ENCODE measurements at regions not wholly inside any gene's neighbourhood (a gene's known extent, or its start where the extent isn't known, plus 50 kb on each side); places are given as distances from the start of the nearest gene placed in this dataset.

DNA sequence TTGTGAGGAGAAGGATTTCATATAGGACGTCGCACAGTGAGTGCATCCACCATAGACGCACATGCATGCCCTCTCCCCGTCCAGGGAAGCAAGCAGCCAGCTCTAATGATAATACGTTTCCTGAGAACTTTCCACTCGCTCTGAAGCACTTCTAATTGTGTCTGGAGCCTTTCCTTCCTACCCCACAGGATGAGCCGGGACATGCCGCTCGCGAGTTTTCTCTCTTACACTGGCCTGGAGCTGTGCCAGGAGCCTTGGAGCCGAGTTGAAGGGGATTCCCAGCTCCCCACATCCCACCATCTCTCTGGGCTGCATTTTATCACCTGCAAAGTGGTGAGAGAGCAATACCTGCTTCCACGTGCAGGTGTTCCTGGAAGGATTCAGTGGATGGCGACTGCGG is 368.1 kb downstream of the C16orf95 start:
- Histone ChIP-seq H3K4me1 (no peaks in the 10 kb centered on the region), H3K9me3 (no peaks in the 10 kb centered on the region), H3K4me3 (no peak overlapping the region), H3K27ac (no peak overlapping the region), H3K27me3 (no peaks in the 10 kb centered on the region), H3K36me3 (no peaks in the 10 kb centered on the region)
- intact Hi-C loops (cut with DNase I): no loop called here
- DNase-seq (ENCODE audit: extremely low spot score in 2 of 2): no peak
- TF ChIP-seq POLR2AphosphoS5 (IDR thresholded peaks at IDR 0.05; ENCODE audit: insufficient read depth in 1 of 2, low read depth in 1 of 2) (no peak), POLR2A (IDR thresholded peaks at IDR 0.05) (no peak)
- TF ChIP-seq, protein P1, sequence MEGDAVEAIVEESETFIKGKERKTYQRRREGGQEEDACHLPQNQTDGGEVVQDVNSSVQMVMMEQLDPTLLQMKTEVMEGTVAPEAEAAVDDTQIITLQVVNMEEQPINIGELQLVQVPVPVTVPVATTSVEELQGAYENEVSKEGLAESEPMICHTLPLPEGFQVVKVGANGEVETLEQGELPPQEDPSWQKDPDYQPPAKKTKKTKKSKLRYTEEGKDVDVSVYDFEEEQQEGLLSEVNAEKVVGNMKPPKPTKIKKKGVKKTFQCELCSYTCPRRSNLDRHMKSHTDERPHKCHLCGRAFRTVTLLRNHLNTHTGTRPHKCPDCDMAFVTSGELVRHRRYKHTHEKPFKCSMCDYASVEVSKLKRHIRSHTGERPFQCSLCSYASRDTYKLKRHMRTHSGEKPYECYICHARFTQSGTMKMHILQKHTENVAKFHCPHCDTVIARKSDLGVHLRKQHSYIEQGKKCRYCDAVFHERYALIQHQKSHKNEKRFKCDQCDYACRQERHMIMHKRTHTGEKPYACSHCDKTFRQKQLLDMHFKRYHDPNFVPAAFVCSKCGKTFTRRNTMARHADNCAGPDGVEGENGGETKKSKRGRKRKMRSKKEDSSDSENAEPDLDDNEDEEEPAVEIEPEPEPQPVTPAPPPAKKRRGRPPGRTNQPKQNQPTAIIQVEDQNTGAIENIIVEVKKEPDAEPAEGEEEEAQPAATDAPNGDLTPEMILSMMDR (IDR thresholded peaks at IDR 0.05): no peak

DNA sequence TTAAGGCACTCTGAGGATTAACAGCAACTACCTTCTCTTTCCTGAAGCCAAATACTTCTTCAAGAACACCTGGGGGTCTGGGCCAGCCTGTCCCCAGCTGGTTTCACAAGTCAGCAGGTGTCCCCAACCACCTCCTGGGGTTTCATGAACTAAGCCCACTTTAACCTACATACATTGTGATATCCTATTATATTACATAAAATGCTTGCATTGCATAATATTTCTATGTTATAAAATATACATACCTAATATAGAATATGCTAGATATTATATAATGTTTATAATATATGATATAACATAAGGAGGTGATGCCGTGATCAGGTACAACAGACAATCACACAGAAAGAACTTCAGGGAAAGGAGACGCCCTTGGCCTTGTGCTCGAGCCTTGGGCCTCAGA is 367.6 kb downstream of the C16orf95 start:
- Histone ChIP-seq H3K4me1 (no peaks in the 10 kb centered on the region), H3K4me3 (no peak overlapping the region), H3K36me3 (no peaks in the 10 kb centered on the region), H3K9me3 (no peaks in the 10 kb centered on the region), H3K27ac (no peak overlapping the region), H3K27me3 (no peaks in the 10 kb centered on the region)
- TF ChIP-seq POLR2AphosphoS5 (IDR thresholded peaks at IDR 0.05; ENCODE audit: insufficient read depth in 1 of 2, low read depth in 1 of 2): no peak
- DNase-seq (ENCODE audit: extremely low spot score in 2 of 2): no peak
- intact Hi-C loops (cut with DNase I): no loop called here

DNA sequence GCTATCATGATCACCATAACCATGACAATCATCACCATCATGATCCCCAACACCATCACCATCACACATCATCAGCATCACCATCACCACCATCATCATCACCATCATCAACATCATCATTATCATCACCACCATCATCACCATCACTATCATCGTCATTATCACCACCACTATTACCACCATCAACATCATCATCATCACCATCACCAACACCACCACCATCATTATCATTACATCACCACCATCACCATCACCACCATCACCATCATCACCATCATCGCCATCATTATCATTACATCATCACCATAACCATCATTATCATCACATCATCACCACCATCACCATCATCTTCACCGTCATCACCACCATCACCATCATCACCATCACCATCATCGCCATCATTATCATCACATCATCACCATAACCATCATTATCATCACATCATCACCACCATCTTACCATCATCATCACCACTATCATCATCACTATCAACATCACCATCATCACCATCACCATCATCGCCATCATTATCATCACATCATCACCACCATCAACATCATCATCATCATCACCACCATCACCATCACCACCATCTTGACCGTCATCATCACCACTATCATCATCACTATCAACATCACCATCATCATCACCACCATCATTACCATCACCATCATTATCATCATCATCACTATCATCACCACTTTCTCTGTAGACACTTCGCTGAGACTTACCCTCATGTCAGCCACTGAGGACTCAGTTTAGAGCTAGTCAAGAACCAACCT is 366.0 kb downstream of the C16orf95 start:
- Histone ChIP-seq H3K27ac (no peak overlapping the region), H3K4me3 (no peak overlapping the region), H3K27me3 (no peaks in the 10 kb centered on the region), H3K36me3 (no peaks in the 10 kb centered on the region), H3K4me1 (no peaks in the 10 kb centered on the region), H3K9me3 (no peaks in the 10 kb centered on the region)
- intact Hi-C loops (cut with DNase I): no loop called here
- TF ChIP-seq POLR2AphosphoS5 (IDR thresholded peaks at IDR 0.05; ENCODE audit: insufficient read depth in 1 of 2, low read depth in 1 of 2): no peak
- TF ChIP-seq, protein P1 (IDR thresholded peaks at IDR 0.05): no peak
- TF ChIP-seq POLR2A (IDR thresholded peaks at IDR 0.05): no peak
- DNase-seq (ENCODE audit: extremely low spot score in 2 of 2): no peak

DNA sequence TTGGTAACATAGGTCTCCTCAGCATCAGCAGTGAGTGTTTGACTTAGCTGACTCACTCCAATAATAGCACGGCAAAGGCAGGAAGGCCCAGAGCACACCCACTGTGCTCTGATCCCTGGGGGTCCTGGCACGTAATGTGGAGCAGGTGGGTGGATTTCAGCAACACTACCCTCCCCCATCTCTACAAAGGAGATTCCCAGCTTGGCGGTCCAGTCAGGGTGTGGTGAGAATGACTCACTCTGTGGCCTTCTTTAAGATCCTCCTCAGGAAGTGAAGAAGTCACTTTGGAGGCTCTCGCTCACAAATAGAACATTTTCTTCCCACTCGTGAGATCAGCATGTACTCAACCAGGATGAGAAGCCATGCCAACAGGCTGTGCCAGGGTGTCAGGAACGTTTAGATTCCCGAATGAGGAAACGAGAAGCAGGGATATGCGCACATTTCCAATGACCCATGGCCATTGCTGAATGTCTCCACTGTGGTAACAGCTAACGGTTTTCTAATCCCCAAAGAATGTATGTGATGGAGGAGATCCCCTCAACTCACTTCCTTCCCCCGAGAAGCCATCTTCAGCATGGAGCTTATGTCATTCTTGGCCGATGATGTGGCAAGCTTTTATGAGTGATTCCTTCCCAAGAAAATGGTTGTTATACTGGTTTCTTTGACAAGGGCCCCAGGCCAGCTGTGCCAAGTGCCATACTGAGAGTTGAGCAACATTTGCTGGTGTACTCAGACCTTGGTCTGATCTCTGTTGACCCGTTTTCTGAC is 365.2 kb downstream of the C16orf95 start:
- intact Hi-C loops (cut with DNase I): no loop called here
- Histone ChIP-seq H3K27ac (no peak overlapping the region), H3K4me3 (no peak overlapping the region), H3K36me3 (no peaks in the 10 kb centered on the region), H3K9me3 (no peaks in the 10 kb centered on the region), H3K27me3 (no peaks in the 10 kb centered on the region), H3K4me1 (no peaks in the 10 kb centered on the region)
- TF ChIP-seq POLR2AphosphoS5 (IDR thresholded peaks at IDR 0.05; ENCODE audit: insufficient read depth in 1 of 2, low read depth in 1 of 2): no peak
- no peak for DNase-seq (ENCODE audit: extremely low spot score in 2 of 2)

DNA sequence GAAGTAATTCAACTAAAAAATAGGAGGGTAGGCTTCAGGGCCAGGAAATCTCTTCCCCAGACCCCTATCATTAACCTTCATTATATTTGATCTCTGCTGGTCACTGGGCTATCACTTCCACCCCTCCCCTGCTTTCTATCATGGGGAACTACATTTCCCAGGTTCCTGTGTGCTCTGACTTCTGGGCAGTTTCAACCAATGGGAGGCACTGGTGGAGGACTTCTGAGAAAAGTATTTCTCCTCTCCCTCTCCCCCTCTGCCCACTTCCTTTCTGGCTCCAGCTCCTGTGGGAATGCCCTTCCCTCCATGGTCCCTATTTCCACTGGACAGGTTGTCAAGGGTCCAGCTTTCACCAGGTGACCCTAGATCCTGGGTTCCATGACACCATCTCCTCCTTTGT is 364.4 kb downstream of the C16orf95 start:
- H3K27ac ChIP-seq: no peak overlapping the region
- H3K4me1 ChIP-seq: no peaks in the 10 kb centered on the region
- H3K36me3 ChIP-seq: no peaks in the 10 kb centered on the region
- H3K27me3 ChIP-seq: no peaks in the 10 kb centered on the region
- no peak overlapping the region for H3K4me3 ChIP-seq
- TF ChIP-seq, protein P1 (IDR thresholded peaks at IDR 0.05): no peak
- no peak for TF ChIP-seq POLR2AphosphoS5 (IDR thresholded peaks at IDR 0.05; ENCODE audit: insufficient read depth in 1 of 2, low read depth in 1 of 2)
- intact Hi-C loops (cut with DNase I): no loop called here
- DNase-seq (ENCODE audit: extremely low spot score in 2 of 2): no peak
- no peaks in the 10 kb centered on the region for H3K9me3 ChIP-seq

Measured in vagina (tissue), 2 donors.